ENCODE measurements at regions not wholly inside any gene's neighbourhood (a gene's known extent, or its start where the extent isn't known, plus 50 kb on each side); places are given as distances from the start of the nearest gene placed in this dataset.

DNA sequence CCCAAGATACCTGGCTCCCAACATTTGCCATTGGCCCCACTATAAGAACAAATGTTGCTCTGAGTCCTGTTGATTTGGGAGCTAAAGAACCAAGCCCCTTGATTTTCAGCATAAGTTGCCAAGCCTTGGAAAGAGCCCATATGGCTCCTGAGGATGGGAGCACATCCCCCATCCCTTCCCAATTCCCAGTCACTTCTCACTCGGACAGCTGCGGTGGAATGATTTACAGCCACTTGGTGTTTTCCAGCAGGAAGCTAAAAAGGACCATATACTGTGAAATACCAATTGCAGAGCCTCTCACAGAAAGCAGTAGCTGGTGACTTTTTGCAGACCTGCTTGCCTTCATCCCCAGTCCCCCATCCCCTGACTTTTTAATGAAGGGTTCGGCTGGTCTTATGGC is 524.6 kb downstream of the GRIN2A start:
- no peaks in the 10 kb centered on the region for H3K36me3 ChIP-seq (ENCODE audit: control insufficient read depth in 2 of 2, insufficient read depth in 1 of 2, low read length in 2 of 2)
- TF ChIP-seq GLI4 (tag by site-specific recombination; IDR thresholded peaks at IDR 0.05) (no peak), KLF16 (tag by site-specific recombination; IDR thresholded peaks at IDR 0.05) (no peak), ZNF561 (tag by site-specific recombination; IDR thresholded peaks at IDR 0.05; ENCODE audit: borderline replicate concordance) (no peak), ZFP37 (tag by site-specific recombination; IDR thresholded peaks at IDR 0.05) (no peak), ZFHX2 (tag by site-specific recombination; conservative IDR thresholded peaks at IDR 0.05) (no peak), KLF10 (tag by site-specific recombination; IDR thresholded peaks at IDR 0.05) (no peak), ZNF341 (tag by site-specific recombination; IDR thresholded peaks at IDR 0.05; ENCODE audit: low read depth) (no peak), ZNF366 (tag by site-specific recombination; conservative IDR thresholded peaks at IDR 0.05) (no peak), ZNF221 (tag by site-specific recombination; IDR thresholded peaks at IDR 0.05; ENCODE audit: borderline replicate concordance) (no peak), REPIN1 (tag by site-specific recombination; IDR thresholded peaks at IDR 0.05; ENCODE audit: low read depth) (no peak), RBAK (tag by site-specific recombination; IDR thresholded peaks at IDR 0.05) (no peak), ZNF423 (tag by site-specific recombination; IDR thresholded peaks at IDR 0.05) (no peak), GLIS1 (tag by site-specific recombination; IDR thresholded peaks at IDR 0.05) (no peak), ZNF747 (tag by site-specific recombination; IDR thresholded peaks at IDR 0.05) (no peak), BCL11B (tag by site-specific recombination; IDR thresholded peaks at IDR 0.05; ENCODE audit: low read depth) (no peak), ZNF169 (tag by site-specific recombination; IDR thresholded peaks at IDR 0.05) (no peak)
- TF ChIP-seq, protein P1, sequence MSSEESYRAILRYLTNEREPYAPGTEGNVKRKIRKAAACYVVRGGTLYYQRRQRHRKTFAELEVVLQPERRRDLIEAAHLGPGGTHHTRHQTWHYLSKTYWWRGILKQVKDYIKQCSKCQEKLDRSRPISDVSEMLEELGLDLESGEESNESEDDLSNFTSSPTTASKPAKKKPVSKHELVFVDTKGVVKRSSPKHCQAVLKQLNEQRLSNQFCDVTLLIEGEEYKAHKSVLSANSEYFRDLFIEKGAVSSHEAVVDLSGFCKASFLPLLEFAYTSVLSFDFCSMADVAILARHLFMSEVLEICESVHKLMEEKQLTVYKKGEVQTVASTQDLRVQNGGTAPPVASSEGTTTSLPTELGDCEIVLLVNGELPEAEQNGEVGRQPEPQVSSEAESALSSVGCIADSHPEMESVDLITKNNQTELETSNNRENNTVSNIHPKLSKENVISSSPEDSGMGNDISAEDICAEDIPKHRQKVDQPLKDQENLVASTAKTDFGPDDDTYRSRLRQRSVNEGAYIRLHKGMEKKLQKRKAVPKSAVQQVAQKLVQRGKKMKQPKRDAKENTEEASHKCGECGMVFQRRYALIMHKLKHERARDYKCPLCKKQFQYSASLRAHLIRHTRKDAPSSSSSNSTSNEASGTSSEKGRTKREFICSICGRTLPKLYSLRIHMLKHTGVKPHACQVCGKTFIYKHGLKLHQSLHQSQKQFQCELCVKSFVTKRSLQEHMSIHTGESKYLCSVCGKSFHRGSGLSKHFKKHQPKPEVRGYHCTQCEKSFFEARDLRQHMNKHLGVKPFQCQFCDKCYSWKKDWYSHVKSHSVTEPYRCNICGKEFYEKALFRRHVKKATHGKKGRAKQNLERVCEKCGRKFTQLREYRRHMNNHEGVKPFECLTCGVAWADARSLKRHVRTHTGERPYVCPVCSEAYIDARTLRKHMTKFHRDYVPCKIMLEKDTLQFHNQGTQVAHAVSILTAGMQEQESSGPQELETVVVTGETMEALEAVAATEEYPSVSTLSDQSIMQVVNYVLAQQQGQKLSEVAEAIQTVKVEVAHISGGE (tag by site-specific recombination; conservative IDR thresholded peaks at IDR 0.05; ENCODE audit: low read depth), result no peak
- TF ChIP-seq, protein P2, sequence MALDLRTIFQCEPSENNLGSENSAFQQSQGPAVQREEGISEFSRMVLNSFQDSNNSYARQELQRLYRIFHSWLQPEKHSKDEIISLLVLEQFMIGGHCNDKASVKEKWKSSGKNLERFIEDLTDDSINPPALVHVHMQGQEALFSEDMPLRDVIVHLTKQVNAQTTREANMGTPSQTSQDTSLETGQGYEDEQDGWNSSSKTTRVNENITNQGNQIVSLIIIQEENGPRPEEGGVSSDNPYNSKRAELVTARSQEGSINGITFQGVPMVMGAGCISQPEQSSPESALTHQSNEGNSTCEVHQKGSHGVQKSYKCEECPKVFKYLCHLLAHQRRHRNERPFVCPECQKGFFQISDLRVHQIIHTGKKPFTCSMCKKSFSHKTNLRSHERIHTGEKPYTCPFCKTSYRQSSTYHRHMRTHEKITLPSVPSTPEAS (tag by site-specific recombination; IDR thresholded peaks at IDR 0.05), result no peak
- H3K4me1 ChIP-seq (ENCODE audit: control insufficient read depth, insufficient read depth, low read length), result no peaks in the 10 kb centered on the region
- H3K9me3 ChIP-seq (ENCODE audit: control insufficient read depth, insufficient read depth, low read depth, low read length), result no peaks in the 10 kb centered on the region
- H3K4me3 ChIP-seq (ENCODE audit: low read depth, low read length), result no peak overlapping the region
- CTCF ChIA-PET, result interaction anchor here (1.2 kb wide), 1 partner anchor 9 kb away, joined by 5 read pairs; no protein-coding TSS in a partner anchor
- POLR2A ChIA-PET, result no interaction called here
- H3K27ac ChIP-seq (ENCODE audit: extremely low read depth, low read depth, low read length), result no peak overlapping the region

DNA sequence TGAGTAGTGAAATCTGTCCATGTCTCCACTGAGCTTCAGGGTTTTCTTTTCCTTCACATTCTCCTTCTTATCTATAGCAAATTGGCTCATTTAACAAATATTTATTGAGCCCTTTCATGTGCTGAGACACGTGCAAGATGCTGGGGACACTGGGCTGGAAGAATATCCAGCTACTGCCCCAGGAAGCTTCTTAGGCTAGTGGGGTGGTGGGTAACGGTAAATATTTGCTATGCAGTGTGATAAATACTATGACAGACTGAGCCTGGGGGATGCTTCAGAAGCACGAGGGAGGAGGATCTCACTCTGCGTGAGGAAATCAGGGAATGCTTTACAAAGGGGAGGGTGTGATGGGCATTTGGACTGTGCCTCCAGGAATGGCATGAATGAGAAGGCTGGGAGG is 524.1 kb downstream of the GRIN2A start:
- CTCF ChIA-PET, result interaction anchor here (1.2 kb wide), 1 partner anchor 10 kb away, joined by 5 read pairs; no protein-coding TSS in a partner anchor
- H3K36me3 ChIP-seq (ENCODE audit: control insufficient read depth in 2 of 2, insufficient read depth in 1 of 2, low read length in 2 of 2), result no peaks in the 10 kb centered on the region
- H3K4me3 ChIP-seq (ENCODE audit: low read depth, low read length), result no peak overlapping the region
- POLR2A ChIA-PET, result no interaction called here
- no peaks in the 10 kb centered on the region for H3K4me1 ChIP-seq (ENCODE audit: control insufficient read depth, insufficient read depth, low read length)
- H3K9me3 ChIP-seq (ENCODE audit: control insufficient read depth, insufficient read depth, low read depth, low read length), result no peaks in the 10 kb centered on the region
- no peak overlapping the region for H3K27ac ChIP-seq (ENCODE audit: extremely low read depth, low read depth, low read length)
- TF ChIP-seq ZNF600 (tag by site-specific recombination; IDR thresholded peaks at IDR 0.05) (no peak), ZNF341 (tag by site-specific recombination; IDR thresholded peaks at IDR 0.05; ENCODE audit: low read depth) (no peak), MZF1 (tag by site-specific recombination; IDR thresholded peaks at IDR 0.05; ENCODE audit: borderline replicate concordance) (no peak), ZNF549 (tag by site-specific recombination; IDR thresholded peaks at IDR 0.05) (no peak), ZNF555 (tag by site-specific recombination; conservative IDR thresholded peaks at IDR 0.05) (no peak)
- TF ChIP-seq, protein P3, sequence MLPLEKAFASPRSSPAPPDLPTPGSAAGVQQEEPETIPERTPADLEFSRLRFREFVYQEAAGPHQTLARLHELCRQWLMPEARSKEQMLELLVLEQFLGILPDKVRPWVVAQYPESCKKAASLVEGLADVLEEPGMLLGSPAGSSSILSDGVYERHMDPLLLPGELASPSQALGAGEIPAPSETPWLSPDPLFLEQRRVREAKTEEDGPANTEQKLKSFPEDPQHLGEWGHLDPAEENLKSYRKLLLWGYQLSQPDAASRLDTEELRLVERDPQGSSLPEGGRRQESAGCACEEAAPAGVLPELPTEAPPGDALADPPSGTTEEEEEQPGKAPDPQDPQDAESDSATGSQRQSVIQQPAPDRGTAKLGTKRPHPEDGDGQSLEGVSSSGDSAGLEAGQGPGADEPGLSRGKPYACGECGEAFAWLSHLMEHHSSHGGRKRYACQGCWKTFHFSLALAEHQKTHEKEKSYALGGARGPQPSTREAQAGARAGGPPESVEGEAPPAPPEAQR (tag by site-specific recombination; IDR thresholded peaks at IDR 0.05), result no peak
- TF ChIP-seq, protein P4, sequence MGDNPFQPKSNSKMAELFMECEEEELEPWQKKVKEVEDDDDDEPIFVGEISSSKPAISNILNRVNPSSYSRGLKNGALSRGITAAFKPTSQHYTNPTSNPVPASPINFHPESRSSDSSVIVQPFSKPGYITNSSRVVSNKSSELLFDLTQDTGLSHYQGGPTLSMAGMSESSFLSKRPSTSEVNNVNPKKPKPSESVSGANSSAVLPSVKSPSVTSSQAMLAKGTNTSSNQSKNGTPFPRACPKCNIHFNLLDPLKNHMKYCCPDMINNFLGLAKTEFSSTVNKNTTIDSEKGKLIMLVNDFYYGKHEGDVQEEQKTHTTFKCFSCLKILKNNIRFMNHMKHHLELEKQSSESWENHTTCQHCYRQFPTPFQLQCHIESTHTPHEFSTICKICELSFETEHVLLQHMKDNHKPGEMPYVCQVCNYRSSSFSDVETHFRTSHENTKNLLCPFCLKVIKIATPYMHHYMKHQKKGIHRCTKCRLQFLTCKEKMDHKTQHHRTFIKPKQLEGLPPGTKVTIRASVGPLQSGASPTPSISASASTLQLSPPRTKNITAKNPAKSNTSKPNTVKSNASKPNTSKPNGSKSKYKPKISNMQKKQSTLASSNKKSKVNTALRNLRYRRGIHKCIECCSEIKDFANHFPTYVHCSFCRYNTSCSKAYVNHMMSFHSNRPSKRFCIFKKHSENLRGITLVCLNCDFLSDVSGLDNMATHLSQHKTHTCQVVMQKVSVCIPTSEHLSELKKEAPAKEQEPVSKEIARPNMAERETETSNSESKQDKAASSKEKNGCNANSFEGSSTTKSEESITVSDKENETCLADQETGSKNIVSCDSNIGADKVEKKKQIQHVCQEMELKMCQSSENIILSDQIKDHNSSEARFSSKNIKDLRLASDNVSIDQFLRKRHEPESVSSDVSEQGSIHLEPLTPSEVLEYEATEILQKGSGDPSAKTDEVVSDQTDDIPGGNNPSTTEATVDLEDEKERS (tag by site-specific recombination; IDR thresholded peaks at IDR 0.05), result no peak
